Activated CD8-positive, alpha-beta memory T cell treated with anti-CD3 and anti-CD28 coated beads, Interleukin-2, amount 50 U/mL, for 1 hour (primary cell): ENCODE measurements at regions not wholly inside any gene's neighbourhood (a gene's known extent, or its start where the extent isn't known, plus 50 kb on each side); places are given as distances from the start of the nearest gene placed in this dataset.
A peak's percentile ranks its signal among the peaks of the same experiment; 100 is the strongest.

Experiments used
- DNase-seq: peaks from one replicate; pipeline ENCODE4 v3.0.0-alpha.2; 2020; ENCODE audit errors: extremely low read depth

DNA sequence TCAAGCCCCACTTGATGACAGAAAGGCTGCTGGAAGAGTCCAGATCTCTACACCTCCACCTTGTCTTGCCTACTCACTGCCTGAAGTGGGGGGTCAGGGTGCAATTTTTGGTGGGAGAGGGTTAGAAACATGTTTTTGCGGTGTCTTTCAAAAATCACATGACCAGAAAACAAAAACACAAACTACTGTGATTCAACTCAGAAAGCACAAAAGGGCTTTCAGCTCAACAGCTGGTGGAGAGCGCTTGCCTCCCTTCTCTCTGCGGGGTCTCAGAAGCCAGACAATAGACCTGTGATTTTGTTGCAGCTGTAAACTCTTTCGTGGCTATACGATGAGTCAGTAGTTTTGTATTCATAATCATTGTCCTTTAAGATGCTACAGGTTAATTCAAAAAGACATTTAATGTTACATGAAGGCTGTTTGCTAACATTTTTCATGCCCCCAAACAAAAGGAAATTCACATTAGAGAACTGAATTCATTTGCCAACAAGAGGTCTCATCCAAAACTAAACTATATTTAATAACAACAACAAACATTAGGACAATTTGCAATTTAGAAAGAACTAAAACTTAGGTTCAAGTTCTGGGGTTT is 172.6 kb upstream of the RAI14 start:
- no peak for DNase-seq

GRCh38 chr5:34484216-34484920 is 171.8 kb upstream of the RAI14 start:
- DNase-seq, result no peak

- no peak for DNase-seq
These were observed 170.4 kb upstream of the RAI14 start for GRCh38 chr5:34485768-34486030.

DNA sequence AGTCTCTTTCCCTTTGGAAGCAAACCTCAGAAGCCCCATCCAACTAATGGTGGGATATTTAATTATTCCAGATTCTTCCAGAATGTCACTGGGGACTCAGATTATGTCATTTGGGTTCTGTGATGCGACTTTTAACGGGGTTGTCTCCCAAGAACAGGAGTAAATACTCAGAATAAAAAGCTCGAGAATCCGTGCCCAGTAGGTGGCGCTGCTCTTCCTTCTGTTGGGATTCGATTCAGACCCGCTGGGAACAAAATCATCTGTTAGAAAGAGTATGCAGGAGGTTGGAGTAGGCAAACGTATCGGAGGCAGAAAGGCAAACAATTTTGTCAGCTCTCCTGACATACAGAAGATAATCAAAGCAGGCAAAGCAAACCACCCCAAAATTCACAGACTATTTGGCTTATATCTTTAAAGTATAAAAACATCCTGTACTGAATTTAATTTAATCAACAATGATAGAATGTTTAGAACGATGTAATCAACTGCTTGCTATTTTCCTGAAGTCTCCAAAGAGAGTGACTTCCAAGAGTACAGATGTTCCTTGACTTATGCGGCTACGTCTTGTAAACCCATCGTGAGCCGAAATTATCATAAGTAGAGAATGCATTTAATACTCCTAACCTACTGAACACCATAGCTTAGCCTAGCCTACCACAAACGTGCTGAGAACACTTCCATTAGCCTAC is 169.8 kb upstream of the RAI14 start:
- peak; percentile 14 for DNase-seq

- no peak for DNase-seq
These were observed 169.3 kb upstream of the RAI14 start for GRCh38 chr5:34486849-34487158.

DNA sequence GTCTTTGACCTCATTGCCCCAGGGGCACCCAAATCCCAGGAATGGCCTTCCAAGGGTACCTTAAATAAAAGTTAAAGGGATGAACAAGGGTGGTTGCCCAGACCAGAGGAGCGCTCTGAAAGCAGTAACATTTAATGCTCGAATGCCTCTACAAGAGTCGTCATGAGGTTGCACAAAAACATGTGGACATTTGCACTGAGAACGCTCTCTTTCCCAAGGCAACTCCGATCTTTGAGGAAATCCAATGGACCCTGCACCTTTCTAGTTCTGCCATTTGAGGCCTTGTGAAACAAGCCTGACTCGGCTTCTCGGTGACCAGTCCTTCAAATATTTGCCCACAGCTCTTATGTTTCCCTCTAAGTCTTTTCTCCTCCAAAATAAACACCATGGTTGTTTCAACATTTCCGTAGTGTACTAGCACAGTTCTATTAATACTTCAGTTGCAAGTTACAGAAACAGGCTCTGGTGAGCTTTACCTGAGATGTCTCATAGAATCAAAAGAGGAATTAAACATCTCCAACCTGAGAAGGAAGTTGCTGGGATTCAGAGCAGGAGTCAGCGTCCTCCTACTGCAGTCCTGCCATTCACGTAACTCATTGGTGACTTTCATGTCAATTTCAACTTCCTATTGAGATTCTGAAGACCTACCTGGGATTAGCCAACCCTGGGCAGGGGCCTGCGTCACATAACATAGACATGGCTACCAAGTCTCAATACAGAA is 168.8 kb upstream of the RAI14 start:
- no peak for DNase-seq

GRCh38 chr5:34487956-34488355 is 168.2 kb upstream of the RAI14 start:
- DNase-seq, result no peak

DNA sequence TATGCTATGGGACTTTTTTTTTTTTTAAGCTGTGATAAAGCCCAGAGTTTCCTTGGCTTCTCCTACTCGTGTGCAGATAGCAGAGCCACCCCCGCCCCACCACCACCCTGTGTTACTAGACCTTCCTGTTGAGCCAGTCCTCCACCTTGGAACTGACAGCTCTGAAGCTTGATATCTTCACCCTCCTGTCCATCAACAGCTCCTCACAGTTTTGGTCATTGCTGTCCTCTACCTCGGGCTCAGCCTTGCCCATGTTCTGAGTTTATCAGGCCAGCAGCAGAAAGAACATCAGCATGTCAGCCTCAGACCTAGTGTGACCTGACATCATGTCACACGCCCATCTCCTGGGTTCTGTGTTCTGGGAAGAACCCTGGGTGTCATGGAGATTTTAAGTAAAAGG is 167.1 kb upstream of the RAI14 start:
- DNase-seq, result no peak

- DNase-seq, result no peak
These were observed 165.4 kb upstream of the RAI14 start for GRCh38 chr5:34490506-34491250.

DNA sequence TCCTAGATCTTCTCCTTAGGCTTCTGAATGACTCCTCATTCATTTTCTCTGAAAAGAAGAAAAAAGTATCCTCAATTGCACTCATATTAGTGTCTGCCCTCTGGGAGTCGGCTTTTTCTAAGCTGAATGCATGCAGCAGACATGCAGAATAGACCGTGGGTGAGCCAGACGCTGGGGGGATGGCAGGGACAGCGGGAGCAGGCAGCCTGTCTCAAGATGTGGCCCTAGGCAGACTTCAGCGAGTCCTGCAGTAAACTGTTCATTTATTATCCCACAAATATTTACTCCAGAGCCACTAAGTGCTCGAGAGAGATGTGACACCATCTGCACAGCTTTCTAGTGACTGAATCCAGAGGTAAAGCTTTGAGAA is 164.9 kb upstream of the RAI14 start:
- DNase-seq, result no peak

- no peak for DNase-seq
These were observed 161.9 kb upstream of the RAI14 start for GRCh38 chr5:34494111-34494755.

- no peak for DNase-seq
These were observed 160.9 kb upstream of the RAI14 start for GRCh38 chr5:34495178-34495577.

- no peak for DNase-seq
These were observed 159.9 kb upstream of the RAI14 start for GRCh38 chr5:34496260-34496691.

- no peak for DNase-seq
These were observed 159.2 kb upstream of the RAI14 start for GRCh38 chr5:34496701-34497469.

- no peak for DNase-seq
These were observed 158.7 kb upstream of the RAI14 start for GRCh38 chr5:34497470-34497808.

DNA sequence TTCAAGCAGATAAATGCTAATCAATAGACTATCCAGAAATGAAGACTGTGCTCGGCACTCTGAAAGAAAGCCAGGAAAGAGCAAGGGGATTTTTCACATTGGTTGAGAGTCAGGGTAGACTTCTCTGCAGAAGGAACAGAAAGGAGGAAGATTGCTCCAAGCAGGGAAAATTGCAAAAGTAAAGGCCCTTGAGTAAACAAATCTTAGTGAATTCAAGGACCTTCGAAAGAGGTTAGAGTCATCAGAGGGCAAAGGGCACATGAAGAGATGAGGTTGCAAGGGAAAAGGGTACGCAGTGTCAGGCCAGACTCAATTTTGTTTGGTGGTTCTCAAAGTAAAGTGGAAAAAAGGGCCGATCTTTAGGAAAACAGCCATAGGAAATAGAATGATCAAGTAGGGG is 157.6 kb upstream of the RAI14 start:
- no peak for DNase-seq

DNA sequence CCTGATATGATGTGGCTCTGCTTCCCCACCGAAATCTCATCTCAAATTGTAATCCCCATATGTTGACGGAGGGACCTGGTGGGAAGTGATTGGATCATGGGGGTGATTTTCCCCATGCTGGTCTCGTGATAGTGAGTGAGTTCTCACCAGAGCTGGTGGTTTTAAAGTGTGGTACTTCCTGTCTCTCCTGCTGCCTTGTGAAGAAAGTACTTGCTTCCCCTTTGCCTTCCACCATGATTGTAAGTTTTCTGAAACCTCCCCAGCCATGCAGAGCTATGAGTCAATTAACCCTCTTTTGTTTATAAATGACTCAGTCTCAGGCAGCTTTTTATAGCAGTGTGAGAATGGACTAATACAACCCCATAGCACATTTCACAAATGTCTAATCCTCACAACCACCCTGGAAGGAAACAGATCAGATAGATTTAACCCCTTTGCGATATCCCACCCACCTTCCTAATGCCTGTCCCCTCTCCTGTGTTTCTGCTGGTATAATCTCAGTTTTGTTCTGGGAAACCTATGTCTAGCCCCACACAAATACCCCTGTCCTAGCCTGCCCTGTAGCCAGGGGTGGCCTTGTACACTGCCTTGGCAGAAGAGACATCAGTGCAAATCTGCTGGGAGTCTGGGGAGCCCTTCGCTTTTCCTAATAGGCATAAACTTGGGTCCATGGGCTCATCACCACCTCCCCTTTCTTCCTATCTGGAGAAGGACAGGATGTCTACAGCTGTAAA is 157.0 kb upstream of the RAI14 start:
- no peak for DNase-seq

DNA sequence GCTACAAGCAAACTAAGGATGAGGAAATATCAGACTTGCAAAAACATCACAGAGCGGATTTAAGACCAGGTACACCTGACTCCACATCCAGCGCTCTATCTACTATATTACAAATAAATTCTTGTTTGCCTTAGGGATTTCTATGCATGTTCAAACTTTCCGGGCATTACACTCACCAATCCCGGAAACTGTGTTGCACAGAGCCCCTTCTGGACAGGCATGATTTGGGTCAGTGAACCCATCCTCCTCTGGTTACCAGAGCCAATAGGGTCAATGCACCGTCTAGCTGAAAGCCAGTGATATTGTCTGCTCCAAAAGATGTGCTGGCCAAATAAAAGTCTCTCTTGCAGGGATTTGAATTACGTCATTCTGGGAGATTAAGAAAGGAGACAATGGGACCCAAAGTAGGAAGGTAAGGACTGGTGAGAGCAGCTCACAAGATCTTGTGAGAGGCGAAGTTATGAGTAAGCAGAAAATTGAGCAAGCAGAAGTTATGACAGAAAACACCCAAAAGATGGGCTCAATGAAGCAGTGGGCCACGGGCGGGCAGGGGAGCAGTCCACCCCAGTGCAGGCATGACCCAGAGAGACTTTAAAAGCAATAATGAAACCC is 155.8 kb upstream of the RAI14 start:
- no peak for DNase-seq

- no peak for DNase-seq
These were observed 155.1 kb upstream of the RAI14 start for GRCh38 chr5:34501016-34501415.

DNA sequence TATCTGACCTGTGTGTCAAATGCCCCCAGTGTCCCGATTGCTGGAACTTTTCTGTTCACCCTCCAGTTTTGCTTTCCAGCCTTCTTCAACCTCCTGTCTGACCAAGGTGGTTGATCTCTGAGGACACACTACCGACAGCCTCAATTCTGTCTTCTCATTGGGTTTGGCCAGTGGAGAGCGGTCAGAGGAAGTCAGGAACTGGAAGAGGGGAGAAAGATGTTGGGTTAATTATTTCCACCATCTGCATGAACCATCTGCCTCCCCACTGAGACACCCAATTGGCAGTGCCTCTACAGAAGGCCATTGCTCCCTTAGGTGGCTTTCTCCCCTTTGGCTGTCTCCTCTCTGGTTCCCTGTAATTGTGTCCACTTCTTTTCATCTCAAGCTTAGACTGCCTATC is 154.3 kb upstream of the RAI14 start:
- DNase-seq, result no peak
